Glutamatergic neuron (in vitro differentiated cells): ENCODE measurements at regions not wholly inside any gene's neighbourhood (a gene's known extent, or its start where the extent isn't known, plus 50 kb on each side); places are given as distances from the start of the nearest gene placed in this dataset.
"Not testable (repeated sequence)": the region's sequence is repeated elsewhere in the genome, so short reads cannot be mapped to it uniquely, and the experiment has no call there.

ENCODE experiments used
- DNase-seq: peaks from one replicate; pipeline ENCODE4 v3.0.0; 2022
- H3K27ac Mint-ChIP-seq: one replicate; pipeline ENCODE4 v1.8.0; 2020; ENCODE audit warnings: mild to moderate bottlenecking, mixed read lengths, inconsistent platforms; ENCODE audit not compliant: unreplicated experiment
- H3K27me3 Mint-ChIP-seq: one replicate; pipeline ENCODE4 v1.8.0; 2020; ENCODE audit warnings: mild to moderate bottlenecking, moderate library complexity, mixed read lengths, inconsistent platforms; ENCODE audit not compliant: unreplicated experiment
- H3K36me3 Mint-ChIP-seq: one replicate; pipeline ENCODE4 v1.8.0; 2020; ENCODE audit warnings: mild to moderate bottlenecking, mixed read lengths, inconsistent platforms; ENCODE audit not compliant: unreplicated experiment
- H3K4me1 Mint-ChIP-seq: one replicate; pipeline ENCODE4 v1.8.0; 2020; ENCODE audit warnings: mild to moderate bottlenecking, low read depth, mixed read lengths, inconsistent platforms; ENCODE audit not compliant: unreplicated experiment
- H3K4me3 Mint-ChIP-seq: one replicate; pipeline ENCODE4 v1.8.0; 2020; ENCODE audit warnings: mild to moderate bottlenecking, mixed read lengths, inconsistent platforms; ENCODE audit not compliant: unreplicated experiment
- H3K9me3 Mint-ChIP-seq: one replicate; pipeline ENCODE4 v1.8.0; 2020; ENCODE audit warnings: mild to moderate bottlenecking, moderate library complexity, mixed read lengths, inconsistent platforms; ENCODE audit not compliant: unreplicated experiment
- CTCF ChIP-seq: fragments of 200-600 bp; sonication (generic); IDR thresholded peaks from one replicate; pipeline ENCODE4 v1.5.0; 2021; ENCODE audit not compliant: partially characterized antibody, unreplicated experiment

GRCh38 chr5:124021776-124022175, 509.8 kb downstream of the CSNK1G3 start:
- Mint-ChIP-seq H3K9me3 (peaks cover 5% of the 10 kb centered on the region), H3K27ac (no peak overlapping the region), H3K4me1 (peaks cover 9% of the 10 kb centered on the region), H3K36me3 (peaks cover 11% of the 10 kb centered on the region), H3K27me3 (peaks cover under 1% of the 10 kb centered on the region), H3K4me3 (no peak overlapping the region)
- TF ChIP-seq CTCF = no peak
- no peak for DNase-seq

- Mint-ChIP-seq H3K9me3 (peaks cover 3% of the 10 kb centered on the region), H3K27me3 (peaks cover 2% of the 10 kb centered on the region), H3K4me3 (no peak overlapping the region), H3K36me3 (peaks cover 11% of the 10 kb centered on the region), H3K4me1 (peaks cover 9% of the 10 kb centered on the region), H3K27ac (no peak overlapping the region)
- no peak for DNase-seq
- TF ChIP-seq CTCF = peak; percentile 19
These were observed 509.2 kb downstream of the CSNK1G3 start for GRCh38 chr5:124021066-124021641.

GRCh38 chr5:124017321-124017720, 505.3 kb downstream of the CSNK1G3 start:
- not testable (repeated sequence) for H3K27me3 Mint-ChIP-seq, H3K27ac Mint-ChIP-seq, H3K4me3 Mint-ChIP-seq, DNase-seq, H3K9me3 Mint-ChIP-seq, H3K4me1 Mint-ChIP-seq
- H3K36me3 Mint-ChIP-seq = peaks cover 16% of the 10 kb centered on the region

- no peak for TF ChIP-seq CTCF
- H3K27ac Mint-ChIP-seq = no peak overlapping the region
- H3K9me3 Mint-ChIP-seq = peaks cover 6% of the 10 kb centered on the region
- no peaks in the 10 kb centered on the region for H3K4me1 Mint-ChIP-seq
- H3K27me3 Mint-ChIP-seq = peaks cover 2% of the 10 kb centered on the region
- DNase-seq = no peak
- no peak overlapping the region for H3K4me3 Mint-ChIP-seq
- peaks cover 18% of the 10 kb centered on the region for H3K36me3 Mint-ChIP-seq
These were observed 495.9 kb downstream of the CSNK1G3 start for GRCh38 chr5:124007675-124008398.

- Mint-ChIP-seq H3K4me1 (peaks cover 17% of the 10 kb centered on the region), H3K4me3 (no peak overlapping the region), H3K36me3 (no peaks in the 10 kb centered on the region), H3K27me3 (no peaks in the 10 kb centered on the region), H3K27ac (no peak overlapping the region), H3K9me3 (peaks cover 2% of the 10 kb centered on the region)
- DNase-seq = no peak
- no peak for TF ChIP-seq CTCF
These were observed 489.1 kb downstream of the CSNK1G3 start for GRCh38 chr5:124001036-124001615.
